HG03439 (cell line): ENCODE measurements at regions not wholly inside any gene's neighbourhood (a gene's known extent, or its start where the extent isn't known, plus 50 kb on each side); places are given as distances from the start of the nearest gene placed in this dataset.

Experiments
- ATAC-seq: cut with Tn5 transposase; IDR thresholded peaks from one replicate; pipeline ENCODE4 v1.9.1; 2021; ENCODE audit warnings: mild to moderate bottlenecking, moderate library complexity; ENCODE audit not compliant: unreplicated experiment

- ATAC-seq = no peak
These were observed 852.3 kb downstream of the QKI start for GRCh38 chr6:164266851-164267250.

- ATAC-seq = no peak
These were observed 847.8 kb downstream of the QKI start for GRCh38 chr6:164262348-164262747.

GRCh38 chr6:164258421-164258820 lies 843.9 kb downstream of the QKI start:
- no peak for ATAC-seq

- ATAC-seq = no peak
These were observed 838.4 kb downstream of the QKI start for GRCh38 chr6:164252948-164253347.

- no peak for ATAC-seq
These were observed 837.8 kb downstream of the QKI start for GRCh38 chr6:164252291-164252690.

GRCh38 chr6:164247106-164247505 lies 832.6 kb downstream of the QKI start:
- ATAC-seq = no peak

- ATAC-seq = no peak
These were observed 831.6 kb downstream of the QKI start for GRCh38 chr6:164246082-164246481.

- no peak for ATAC-seq
These were observed 829.4 kb downstream of the QKI start for GRCh38 chr6:164243949-164244348.

GRCh38 chr6:164243012-164243610 lies 828.6 kb downstream of the QKI start:
- no peak for ATAC-seq

GRCh38 chr6:164230804-164231203 lies 816.3 kb downstream of the QKI start:
- ATAC-seq = no peak

- ATAC-seq = no peak
These were observed 815.7 kb downstream of the QKI start for GRCh38 chr6:164230259-164230658.

- ATAC-seq = no peak
These were observed 815.2 kb downstream of the QKI start for GRCh38 chr6:164229716-164230115.

- no peak for ATAC-seq
These were observed 813.5 kb downstream of the QKI start for GRCh38 chr6:164227952-164228522.

- no peak for ATAC-seq
These were observed 802.3 kb downstream of the QKI start for GRCh38 chr6:164216839-164217238.

- ATAC-seq = no peak
These were observed 801.9 kb downstream of the QKI start for GRCh38 chr6:164216368-164216767.

GRCh38 chr6:164214066-164214465 lies 799.5 kb downstream of the QKI start:
- no peak for ATAC-seq

- ATAC-seq = no peak
These were observed 796.7 kb downstream of the QKI start for GRCh38 chr6:164211254-164211653.

GRCh38 chr6:164210783-164211182 lies 796.3 kb downstream of the QKI start:
- no peak for ATAC-seq

- ATAC-seq = no peak
These were observed 795.8 kb downstream of the QKI start for GRCh38 chr6:164210323-164210722.

GRCh38 chr6:164208371-164208770 lies 793.9 kb downstream of the QKI start:
- no peak for ATAC-seq

GRCh38 chr6:164206807-164207423 lies 792.4 kb downstream of the QKI start:
- no peak for ATAC-seq

GRCh38 chr6:164200071-164200470 lies 785.6 kb downstream of the QKI start:
- ATAC-seq = no peak

- ATAC-seq = no peak
These were observed 781.4 kb downstream of the QKI start for GRCh38 chr6:164195942-164196281.
